ENCODE measurements at regions not wholly inside any gene's neighbourhood (a gene's known extent, or its start where the extent isn't known, plus 50 kb on each side); places are given as distances from the start of the nearest gene placed in this dataset.

- TF ChIP-seq CTCF (IDR thresholded peaks at IDR 0.05): no peak
Observed at GRCh38 chr9:79053598-79053997, 518.2 kb upstream of the TLE4 start.

- no peak for TF ChIP-seq CTCF (IDR thresholded peaks at IDR 0.05)
Observed at GRCh38 chr9:79054500-79054899, 517.3 kb upstream of the TLE4 start.

DNA sequence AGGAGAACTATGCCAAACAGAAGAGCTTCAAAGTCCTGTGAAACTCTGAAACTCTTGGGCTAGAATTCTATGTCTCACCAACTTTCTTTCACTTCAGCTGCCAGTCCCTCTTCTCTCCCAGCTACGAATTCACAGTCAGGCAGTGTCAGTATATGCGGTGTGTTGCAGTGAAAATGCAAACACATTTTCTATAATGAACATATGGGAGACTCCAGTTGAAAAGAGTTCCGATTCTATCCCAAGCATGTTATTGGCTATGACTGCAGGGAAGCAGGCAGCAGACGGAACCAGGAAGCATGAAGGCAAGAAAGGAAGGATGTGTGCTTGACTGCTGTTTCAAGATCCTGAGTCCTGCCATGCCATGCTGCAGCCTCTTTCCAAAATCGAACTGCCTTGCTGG lies 515.7 kb upstream of the TLE4 start:
- no peak for TF ChIP-seq CTCF (IDR thresholded peaks at IDR 0.05)

GRCh38 chr9:79057576-79057975 lies 514.2 kb upstream of the TLE4 start:
- TF ChIP-seq CTCF (IDR thresholded peaks at IDR 0.05): no peak

GRCh38 chr9:79060766-79061165 lies 511.0 kb upstream of the TLE4 start:
- no peak for TF ChIP-seq CTCF (IDR thresholded peaks at IDR 0.05)

- TF ChIP-seq CTCF (IDR thresholded peaks at IDR 0.05): no peak
Observed at GRCh38 chr9:79061752-79062616, 509.8 kb upstream of the TLE4 start.

DNA sequence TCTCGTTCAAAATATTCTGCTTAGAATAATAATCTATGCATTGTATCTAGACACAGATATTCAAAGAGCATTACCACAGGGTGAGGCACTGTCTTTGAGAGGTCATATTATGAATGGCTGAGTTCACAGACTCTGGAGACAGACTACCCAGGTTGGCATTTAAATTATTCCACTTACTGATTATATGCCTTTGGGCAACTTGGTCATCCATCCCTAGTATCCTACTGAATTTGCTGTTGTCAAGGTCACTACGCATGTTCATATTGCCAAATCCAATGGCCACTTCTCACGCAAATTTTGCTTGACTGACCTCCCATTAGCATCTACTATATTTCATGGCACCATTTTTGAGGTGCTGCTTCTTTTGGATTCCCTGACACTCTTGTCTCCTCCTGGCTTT lies 498.6 kb upstream of the TLE4 start:
- no peak for TF ChIP-seq CTCF (IDR thresholded peaks at IDR 0.05)

All from LNCAP (cell line).